Fibroblast of villous mesenchyme (primary cell): ENCODE measurements at regions not wholly inside any gene's neighbourhood (a gene's known extent, or its start where the extent isn't known, plus 50 kb on each side); places are given as distances from the start of the nearest gene placed in this dataset.
A peak's percentile ranks its signal among the peaks of the same experiment; 100 is the strongest.

Experiments used
- DNase-seq: peaks from one replicate; pipeline ENCODE4 v3.0.0-alpha.2; 2010; ENCODE audit warnings: low read depth
- H3K4me3 ChIP-seq: 2 replicates; pipeline ENCODE4 v1.5.1; 2011; ENCODE audit warnings: low read depth, mild to moderate bottlenecking, low read length
- CTCF ChIP-seq: IDR thresholded peaks from 2 replicates; pipeline ENCODE4 v1.5.1; 2012; ENCODE audit warnings: low read depth, mild to moderate bottlenecking, low read length; ENCODE audit not compliant: insufficient read depth

DNA sequence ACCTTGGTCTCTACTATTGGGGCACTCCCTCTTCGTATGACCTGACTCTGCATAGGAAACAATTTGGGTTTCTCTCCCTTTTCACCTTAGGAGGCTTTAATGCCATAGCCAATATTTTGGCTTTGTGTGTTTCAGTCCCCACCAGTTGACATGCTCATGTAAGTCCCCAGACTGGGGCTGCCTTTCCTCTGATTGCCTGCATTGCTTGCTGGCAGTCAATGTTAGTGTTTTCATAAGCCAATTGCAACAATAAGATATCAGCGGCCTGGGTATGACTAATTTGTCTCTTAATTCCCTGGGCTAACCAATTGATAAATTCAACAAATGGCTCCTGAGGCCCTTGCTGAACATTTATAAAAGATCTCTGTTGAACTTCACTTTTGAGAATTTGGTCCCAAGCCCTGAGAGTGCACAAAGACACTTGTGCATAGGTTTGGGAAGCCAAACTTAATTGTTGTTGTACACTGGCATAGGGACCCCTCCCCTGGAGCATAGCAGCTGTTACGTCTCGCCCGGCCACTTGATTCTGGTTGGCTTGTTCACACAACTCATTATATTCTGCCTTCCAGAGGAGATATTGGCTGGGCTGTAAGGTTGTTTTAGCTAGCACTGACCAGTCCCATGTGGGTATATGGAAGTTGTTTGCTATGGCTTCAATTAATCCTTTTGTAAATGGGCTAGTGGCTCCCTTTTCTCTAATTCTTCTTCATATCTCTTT, 206.2 kb downstream of the PABPC4L start:
- no peak for TF ChIP-seq CTCF
- no peak overlapping the region for H3K4me3 ChIP-seq
- no peak for DNase-seq

- no peak for TF ChIP-seq CTCF
- DNase-seq: peak; percentile 18
- H3K4me3 ChIP-seq: no peak overlapping the region
Observed at GRCh38 chr4:133982533-133983224, 218.9 kb downstream of the PABPC4L start.

- no peak for TF ChIP-seq CTCF
- no peak for DNase-seq
- H3K4me3 ChIP-seq: no peak overlapping the region
Observed at GRCh38 chr4:133981327-133981726, 220.3 kb downstream of the PABPC4L start.

- no peak overlapping the region for H3K4me3 ChIP-seq
- TF ChIP-seq CTCF: no peak
- DNase-seq: no peak
Observed at GRCh38 chr4:133972586-133972985, 229.0 kb downstream of the PABPC4L start.

- no peak for TF ChIP-seq CTCF
- DNase-seq: peak; percentile 67
- H3K4me3 ChIP-seq: no peak overlapping the region
Observed at GRCh38 chr4:133969202-133969848, 232.3 kb downstream of the PABPC4L start.

GRCh38 chr4:133968174-133968573, 233.4 kb downstream of the PABPC4L start:
- DNase-seq: no peak
- no peak overlapping the region for H3K4me3 ChIP-seq
- TF ChIP-seq CTCF: no peak
